ENCODE measurements at regions not wholly inside any gene's neighbourhood (a gene's known extent, or its start where the extent isn't known, plus 50 kb on each side); places are given as distances from the start of the nearest gene placed in this dataset.

- TF ChIP-seq, protein P1, sequence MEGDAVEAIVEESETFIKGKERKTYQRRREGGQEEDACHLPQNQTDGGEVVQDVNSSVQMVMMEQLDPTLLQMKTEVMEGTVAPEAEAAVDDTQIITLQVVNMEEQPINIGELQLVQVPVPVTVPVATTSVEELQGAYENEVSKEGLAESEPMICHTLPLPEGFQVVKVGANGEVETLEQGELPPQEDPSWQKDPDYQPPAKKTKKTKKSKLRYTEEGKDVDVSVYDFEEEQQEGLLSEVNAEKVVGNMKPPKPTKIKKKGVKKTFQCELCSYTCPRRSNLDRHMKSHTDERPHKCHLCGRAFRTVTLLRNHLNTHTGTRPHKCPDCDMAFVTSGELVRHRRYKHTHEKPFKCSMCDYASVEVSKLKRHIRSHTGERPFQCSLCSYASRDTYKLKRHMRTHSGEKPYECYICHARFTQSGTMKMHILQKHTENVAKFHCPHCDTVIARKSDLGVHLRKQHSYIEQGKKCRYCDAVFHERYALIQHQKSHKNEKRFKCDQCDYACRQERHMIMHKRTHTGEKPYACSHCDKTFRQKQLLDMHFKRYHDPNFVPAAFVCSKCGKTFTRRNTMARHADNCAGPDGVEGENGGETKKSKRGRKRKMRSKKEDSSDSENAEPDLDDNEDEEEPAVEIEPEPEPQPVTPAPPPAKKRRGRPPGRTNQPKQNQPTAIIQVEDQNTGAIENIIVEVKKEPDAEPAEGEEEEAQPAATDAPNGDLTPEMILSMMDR (IDR thresholded peaks at IDR 0.05): no peak
- peak; percentile 24 for TF ChIP-seq POLR2A (IDR thresholded peaks at IDR 0.05)
These were observed 136.7 kb downstream of the AQP9 start for GRCh38 chr15:58274885-58275284.
